Endodermal cell (in vitro differentiated cells): ENCODE measurements at regions not wholly inside any gene's neighbourhood (a gene's known extent, or its start where the extent isn't known, plus 50 kb on each side); places are given as distances from the start of the nearest gene placed in this dataset.
A peak's percentile ranks its signal among the peaks of the same experiment; 100 is the strongest.

Experiments
- DNase-seq: peaks from one replicate; pipeline ENCODE4 v3.0.0-alpha.2; 2017
- H3K27ac ChIP-seq: 2 replicates; pipeline ENCODE4 v1.5.1; 2013; ENCODE audit warnings: mild to moderate bottlenecking, low read depth, low read length, moderate library complexity
- H3K27me3 ChIP-seq: 2 replicates; pipeline ENCODE4 v1.6.1; 2013; ENCODE audit warnings: mild to moderate bottlenecking, low read length, moderate library complexity; ENCODE audit not compliant: insufficient read depth, control insufficient read depth, poor library complexity, severe bottlenecking
- H3K36me3 ChIP-seq: 2 replicates; pipeline ENCODE4 v1.7.0; 2013; ENCODE audit warnings: mild to moderate bottlenecking, low read length, moderate library complexity; ENCODE audit not compliant: control insufficient read depth, insufficient read depth
- H3K4me1 ChIP-seq: one replicate; pipeline ENCODE4 v1.7.0; 2013; ENCODE audit warnings: low read length; ENCODE audit not compliant: control insufficient read depth, insufficient read depth
- H3K4me3 ChIP-seq: 2 replicates; pipeline ENCODE4 v1.5.1; 2013; ENCODE audit warnings: mild to moderate bottlenecking, low read length, moderate library complexity
- H3K9ac ChIP-seq: 2 replicates; pipeline ENCODE4 v1.6.1; 2013; ENCODE audit warnings: mild to moderate bottlenecking, low read length, moderate library complexity; ENCODE audit not compliant: poor library complexity, severe bottlenecking; ENCODE audit errors: extremely low read depth
- H3K9me3 ChIP-seq: 2 replicates; pipeline ENCODE4 v1.6.1; 2013; ENCODE audit warnings: mild to moderate bottlenecking, low read length, moderate library complexity; ENCODE audit not compliant: control insufficient read depth
- H3K27ac Mint-ChIP-seq: 2 replicates; pipeline ENCODE4 v1.8.0; 2020; ENCODE audit warnings: mixed read lengths
- H3K27me3 Mint-ChIP-seq: 2 replicates; pipeline ENCODE4 v1.8.0; 2021; ENCODE audit warnings: mild to moderate bottlenecking, mixed read lengths; ENCODE audit not compliant: insufficient read depth
- H3K36me3 Mint-ChIP-seq: 2 replicates; pipeline ENCODE4 v1.8.0; 2020; ENCODE audit warnings: low read depth, mixed read lengths
- H3K4me1 Mint-ChIP-seq: 2 replicates; pipeline ENCODE4 v1.8.0; 2020; ENCODE audit warnings: mixed read lengths
- H3K4me3 Mint-ChIP-seq: 2 replicates; pipeline ENCODE4 v1.8.0; 2020; ENCODE audit warnings: mild to moderate bottlenecking, moderate library complexity, mixed read lengths
- H3K9me3 Mint-ChIP-seq: 2 replicates; pipeline ENCODE4 v1.8.0; 2020; ENCODE audit warnings: mild to moderate bottlenecking, mixed read lengths
- CTCF ChIP-seq: fragments of 200-600 bp; sonication (generic); conservative IDR thresholded peaks from 2 replicates; pipeline ENCODE4 v1.5.0; 2021; ENCODE audit warnings: antibody characterized with exemption, mild to moderate bottlenecking
- WGBS, 2 experiments: methylation state at CpG; one replicate each; pipeline versions ENCODE4 v1.1.5 to v1.1.7; 2013; ENCODE audit warnings: missing lambda C conversion rate in 2 of 2, mixed read lengths in 1 of 2; ENCODE audit not compliant: insufficient coverage in 1 of 2, insufficient read length in 1 of 2; 5-methylcytosine and 5-hydroxymethylcytosine counted together

GRCh38 chr19:33953023-33953422 lies 156.4 kb downstream of the KCTD15 start:
- no peak overlapping the region for H3K4me3 ChIP-seq
- no peak overlapping the region for H3K27ac ChIP-seq
- no peak overlapping the region for H3K9ac ChIP-seq
- Mint-ChIP-seq H3K36me3 (no peaks in the 10 kb centered on the region), H3K9me3 (peaks cover 1% of the 10 kb centered on the region), H3K27me3 (no peaks in the 10 kb centered on the region), H3K4me1 (peaks cover 12% of the 10 kb centered on the region), H3K27ac (no peak overlapping the region), H3K4me3 (no peak overlapping the region)
- 93 to 96% methylated on average over 8 of the region's 8 CpGs for WGBS, 2 experiments
- peaks cover 6% of the 10 kb centered on the region for H3K4me1 ChIP-seq
- peak; percentile 18 for DNase-seq
- no peaks in the 10 kb centered on the region for H3K36me3 ChIP-seq
- H3K27me3 ChIP-seq: no peaks in the 10 kb centered on the region
- no peak for TF ChIP-seq CTCF
- no peaks in the 10 kb centered on the region for H3K9me3 ChIP-seq

- H3K4me3 ChIP-seq: no peak overlapping the region
- H3K9ac ChIP-seq: no peak overlapping the region
- H3K27ac Mint-ChIP-seq: no peak overlapping the region
- no peaks in the 10 kb centered on the region for H3K36me3 ChIP-seq
- no peaks in the 10 kb centered on the region for H3K9me3 ChIP-seq
- H3K36me3 Mint-ChIP-seq: no peaks in the 10 kb centered on the region
- 80 to 82% methylated on average over 3 to 4 of the region's 4 CpGs for WGBS, 2 experiments
- no peaks in the 10 kb centered on the region for H3K27me3 Mint-ChIP-seq
- TF ChIP-seq CTCF: no peak
- no peaks in the 10 kb centered on the region for H3K27me3 ChIP-seq
- H3K4me3 Mint-ChIP-seq: no peak overlapping the region
- DNase-seq: peak; percentile 26
- peaks cover 1% of the 10 kb centered on the region for H3K9me3 Mint-ChIP-seq
- H3K27ac ChIP-seq: no peak overlapping the region
- H3K4me1 Mint-ChIP-seq: peaks cover 12% of the 10 kb centered on the region
- peaks cover 5% of the 10 kb centered on the region for H3K4me1 ChIP-seq
Measured at GRCh38 chr19:33953592-33953991, 156.9 kb downstream of the KCTD15 start.

DNA sequence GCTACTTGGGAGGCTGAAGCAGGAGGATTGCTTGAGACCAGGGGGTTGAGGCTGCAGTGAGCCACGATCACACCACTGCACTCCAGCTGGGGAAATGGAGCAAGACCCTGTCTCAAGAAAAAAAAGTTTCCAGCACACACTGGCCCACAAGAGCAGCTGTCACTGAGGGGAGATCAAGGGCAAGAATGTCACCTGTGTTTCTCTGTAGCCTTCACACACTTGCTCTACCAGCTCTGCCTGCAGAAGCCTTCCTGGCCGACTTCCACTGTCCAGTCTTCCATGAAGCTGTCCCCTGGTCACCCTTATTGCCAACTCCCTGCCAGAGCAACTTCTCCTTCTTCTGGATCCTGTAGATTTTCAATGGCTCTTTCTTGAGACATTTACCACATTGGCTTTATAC lies 158.0 kb downstream of the KCTD15 start:
- H3K9me3 ChIP-seq: no peaks in the 10 kb centered on the region
- H3K27me3 ChIP-seq: no peaks in the 10 kb centered on the region
- peaks cover 10% of the 10 kb centered on the region for H3K4me1 ChIP-seq
- H3K27ac ChIP-seq: no peak overlapping the region
- H3K4me3 ChIP-seq: no peak overlapping the region
- no peak overlapping the region for H3K9ac ChIP-seq
- no peaks in the 10 kb centered on the region for H3K36me3 ChIP-seq
- no peaks in the 10 kb centered on the region for H3K36me3 Mint-ChIP-seq
- DNase-seq: peak; percentile 4
- peaks cover 11% of the 10 kb centered on the region for H3K4me1 Mint-ChIP-seq
- no peak overlapping the region for H3K4me3 Mint-ChIP-seq
- no peak overlapping the region for H3K27ac Mint-ChIP-seq
- H3K9me3 Mint-ChIP-seq: peaks cover 1% of the 10 kb centered on the region
- no peaks in the 10 kb centered on the region for H3K27me3 Mint-ChIP-seq
- no peak for TF ChIP-seq CTCF
- WGBS, 2 experiments: 88 to 100% methylated on average over 2 of the region's 2 CpGs
